H1 (cell line): ENCODE measurements at regions not wholly inside any gene's neighbourhood (a gene's known extent, or its start where the extent isn't known, plus 50 kb on each side); places are given as distances from the start of the nearest gene placed in this dataset.

Experiments
- CTCF ChIA-PET: fragments of 300-600 bp; sonication (Branson Sonifier 250); formaldehyde crosslinking; loops from one replicate; lab custom pipeline; 2021; ENCODE audit not compliant: partially characterized antibody; lab: Charles Lee
- POLR2A ChIA-PET: fragments of 300-600 bp; sonication (Branson Sonifier 250); formaldehyde crosslinking; loops from one replicate; lab custom pipeline; 2021; ENCODE audit warnings: inconsistent platforms; ENCODE audit not compliant: partially characterized antibody; lab: Charles Lee
- DNase-seq, 2 experiments: peaks; one replicate each; pipeline versions ENCODE4 v3.0.0 to v3.0.0-alpha.2; 2010 to 2022; ENCODE audit warnings: low spot score in 2 of 2, low read depth in 1 of 2, mixed read lengths in 1 of 2
- FAIRE-seq: peaks from 2 replicates; lab custom pipeline; 2011; peaks lifted over from hg19 to GRCh38; lab: Jason Lieb, UNC
- H2AFZ ChIP-seq: 2 replicates; pipeline ENCODE4 v1.8.1; 2012; ENCODE audit warnings: low read length, inconsistent platforms
- H2AK5ac ChIP-seq: 2 replicates; pipeline ENCODE4 v1.6.1; 2013; ENCODE audit warnings: low read depth, low read length
- H2BK120ac ChIP-seq: replicated peaks from 2 replicates; pipeline ENCODE3; 2013; ENCODE audit warnings: low read depth, low read length, inconsistent platforms
- H2BK12ac ChIP-seq: 2 replicates; pipeline ENCODE4 v1.6.1; 2013; ENCODE audit warnings: low read depth, low read length
- H2BK15ac ChIP-seq: 2 replicates; pipeline ENCODE4 v1.6.1; 2013; ENCODE audit warnings: low read length
- H2BK20ac ChIP-seq: 2 replicates; pipeline ENCODE4 v1.6.1; 2013; ENCODE audit warnings: low read length
- H2BK5ac ChIP-seq: 2 replicates; pipeline ENCODE4 v1.6.1; 2013; ENCODE audit warnings: low read depth, low read length
- H3K14ac ChIP-seq: 2 replicates; pipeline ENCODE4 v1.6.1; 2013; ENCODE audit warnings: inconsistent platforms; ENCODE audit not compliant: insufficient read length
- H3K18ac ChIP-seq: 2 replicates; pipeline ENCODE4 v1.6.1; 2013; ENCODE audit warnings: low read length; ENCODE audit errors: extremely low read depth
- H3K23ac ChIP-seq: 2 replicates; pipeline ENCODE4 v1.6.1; 2013; ENCODE audit warnings: inconsistent platforms; ENCODE audit not compliant: insufficient read length
- H3K23me2 ChIP-seq: 2 replicates; pipeline ENCODE4 v1.6.1; 2013; ENCODE audit warnings: low read depth, low read length
- H3K27ac ChIP-seq: 2 replicates; pipeline ENCODE4 v1.6.1; 2011; ENCODE audit warnings: low read depth, low read length, inconsistent platforms
- H3K27me3 ChIP-seq, 4 experiments: replicated peaks in 1 of 4; 1 replicate in 1 of 4; 2 replicates in 3 of 4; pipeline versions ENCODE4 v1.6.1 to v1.8.1; 2011 to 2013; ENCODE audit warnings: low read length in 3 of 4, mild to moderate bottlenecking in 3 of 4, inconsistent platforms in 2 of 4, mixed read lengths in 2 of 4, moderate library complexity in 1 of 4; ENCODE audit not compliant: control insufficient read depth in 3 of 4, insufficient read depth in 3 of 4; ENCODE audit errors: extremely low read depth in 1 of 4
- H3K36me3 ChIP-seq, 4 experiments: 2 replicates each; pipeline versions ENCODE4 v1.6.1 to v1.8.1; 2011 to 2013; ENCODE audit warnings: mild to moderate bottlenecking in 4 of 4, low read length in 3 of 4, moderate library complexity in 2 of 4, control low read depth in 1 of 4, inconsistent platforms in 1 of 4; ENCODE audit not compliant: insufficient read depth in 4 of 4, control insufficient read depth in 2 of 4
- H3K4ac ChIP-seq: replicated peaks from 2 replicates; pipeline ENCODE3; 2013; ENCODE audit warnings: low read length, low read depth, mixed read lengths, inconsistent platforms; ENCODE audit not compliant: insufficient read length
- H3K4me1 ChIP-seq, 4 experiments: replicated peaks in 1 of 4; 1 replicate in 1 of 4; 2 replicates in 3 of 4; pipeline versions ENCODE4 v1.6.1 to v1.8.1; 2011 to 2013; ENCODE audit warnings: low read length in 3 of 4, inconsistent platforms in 2 of 4, mixed read lengths in 1 of 4; ENCODE audit not compliant: insufficient read depth in 4 of 4, control insufficient read depth in 3 of 4
- H3K4me2 ChIP-seq, 2 experiments: 2 replicates each; pipeline versions ENCODE4 v1.6.1 to v1.8.1; 2011 to 2013; ENCODE audit warnings: low read depth in 2 of 2, low read length in 2 of 2, control low read depth in 1 of 2, inconsistent platforms in 1 of 2, mild to moderate bottlenecking in 1 of 2; ENCODE audit not compliant: insufficient read depth in 1 of 2
- H3K4me3 ChIP-seq, 4 experiments: fragments of 200-600, 300-600 bp in 1 of 4; sonication (generic), shearing (Covaris generic), sonication (Bioruptor Twin) in 1 of 4; 2 replicates each; pipeline versions ENCODE4 v1.5.1 to v1.8.1; 2011 to 2016; ENCODE audit warnings: low read length in 4 of 4, low read depth in 3 of 4, control low read depth in 2 of 4, inconsistent platforms in 2 of 4, mild to moderate bottlenecking in 2 of 4, mixed read lengths in 1 of 4, moderate library complexity in 1 of 4; ENCODE audit not compliant: insufficient read depth in 2 of 4; ENCODE audit errors: extremely low read depth in 1 of 4
- H3K56ac ChIP-seq: replicated peaks from 2 replicates; pipeline ENCODE3; 2013; ENCODE audit warnings: low read depth, mild to moderate bottlenecking, mixed read lengths, low read length, inconsistent platforms; ENCODE audit not compliant: insufficient read length
- H3K79me1 ChIP-seq: 2 replicates; pipeline ENCODE4 v1.6.1; 2013; ENCODE audit warnings: low read depth, low read length, control low read depth
- H3K79me2 ChIP-seq, 2 experiments: 2 replicates each; pipeline versions ENCODE4 v1.6.1 to v1.8.1; 2012 to 2013; ENCODE audit warnings: low read length in 2 of 2, mild to moderate bottlenecking in 2 of 2, inconsistent platforms in 1 of 2; ENCODE audit not compliant: insufficient read depth in 2 of 2, control insufficient read depth in 1 of 2
- H3K9ac ChIP-seq, 4 experiments: replicated peaks in 1 of 4; 1 replicate in 1 of 4; 2 replicates in 3 of 4; pipeline versions ENCODE4 v1.6.1 to v1.8.1; 2011 to 2013; ENCODE audit warnings: low read depth in 3 of 4, low read length in 3 of 4, control low read depth in 2 of 4, mild to moderate bottlenecking in 2 of 4, moderate library complexity in 2 of 4, inconsistent platforms in 1 of 4; ENCODE audit errors: extremely low read depth in 1 of 4
- H3K9me3 ChIP-seq, 2 experiments: 2 replicates each; pipeline versions ENCODE4 v1.6.1 to v1.8.1; 2012 to 2013; ENCODE audit warnings: mild to moderate bottlenecking in 2 of 2, moderate library complexity in 2 of 2, control low read depth in 1 of 2, inconsistent platforms in 1 of 2, low read depth in 1 of 2, low read length in 1 of 2, mixed read lengths in 1 of 2; ENCODE audit not compliant: insufficient read depth in 2 of 2
- H4K20me1 ChIP-seq, 2 experiments: replicated peaks in 1 of 2; 2 replicates each; pipeline versions ENCODE3 to v1.8.1; 2011 to 2013; ENCODE audit warnings: inconsistent platforms in 2 of 2, low read length in 2 of 2, mild to moderate bottlenecking in 1 of 2; ENCODE audit not compliant: insufficient read depth in 2 of 2, control insufficient read depth in 1 of 2
- H4K5ac ChIP-seq: 2 replicates; pipeline ENCODE4 v1.6.1; 2013; ENCODE audit warnings: low read length, low read depth, mixed read lengths, inconsistent platforms; ENCODE audit not compliant: insufficient read length
- H4K8ac ChIP-seq: 2 replicates; pipeline ENCODE4 v1.8.0; 2013; ENCODE audit warnings: mild to moderate bottlenecking, moderate library complexity, low read length, inconsistent platforms; ENCODE audit not compliant: insufficient read depth; ENCODE audit errors: extremely low read depth
- H4K91ac ChIP-seq: replicated peaks from 2 replicates; pipeline ENCODE3; 2013; ENCODE audit warnings: low read length, mixed read lengths, inconsistent platforms; ENCODE audit not compliant: insufficient read length
- TCF12 ChIP-seq: IDR thresholded peaks from 2 replicates; pipeline ENCODE4 v1.6.1; 2011; ENCODE audit warnings: low read depth, mild to moderate bottlenecking, low read length

- Histone ChIP-seq H3K27me3 (no peaks in the 10 kb centered on the region), H3K23ac (no peak overlapping the region), H4K91ac (no peak overlapping the region), H3K36me3 (no peaks in the 10 kb centered on the region), H3K4me3 (no peak overlapping the region), H4K8ac (no peak overlapping the region), H3K79me1 (no peaks in the 10 kb centered on the region), H3K14ac (no peak overlapping the region), H3K27ac (no peak overlapping the region), H2AFZ (no peak overlapping the region), H3K9ac (no peak overlapping the region), H2BK15ac (no peak overlapping the region), H3K79me2 (no peaks in the 10 kb centered on the region), H4K5ac (no peak overlapping the region), H3K4ac (no peak overlapping the region), H2BK20ac (no peak overlapping the region), H4K20me1 (no peaks in the 10 kb centered on the region), H2BK120ac (no peak overlapping the region), H2BK12ac (no peak overlapping the region), H3K4me2 (no peak overlapping the region), H3K23me2 (no peaks in the 10 kb centered on the region), H3K18ac (no peak overlapping the region), H3K9me3 (no peaks in the 10 kb centered on the region), H3K56ac (no peak overlapping the region), H3K4me1 (no peaks in the 10 kb centered on the region), H2AK5ac (no peak overlapping the region), H2BK5ac (no peak overlapping the region)
- FAIRE-seq (no peak), DNase-seq (no peak)
- TF ChIP-seq TCF12 = no peak
- ChIA-PET CTCF (no interaction called here), POLR2A (no interaction called here)
Observed at GRCh38 chr15:36284911-36285310, 294.5 kb upstream of the CDIN1 start.
